ENCODE measurements at regions not wholly inside any gene's neighbourhood (a gene's known extent, or its start where the extent isn't known, plus 50 kb on each side); places are given as distances from the start of the nearest gene placed in this dataset.
"Not testable (repeated sequence)": the region's sequence is repeated elsewhere in the genome, so short reads cannot be mapped to it uniquely, and the experiment has no call there.

DNA sequence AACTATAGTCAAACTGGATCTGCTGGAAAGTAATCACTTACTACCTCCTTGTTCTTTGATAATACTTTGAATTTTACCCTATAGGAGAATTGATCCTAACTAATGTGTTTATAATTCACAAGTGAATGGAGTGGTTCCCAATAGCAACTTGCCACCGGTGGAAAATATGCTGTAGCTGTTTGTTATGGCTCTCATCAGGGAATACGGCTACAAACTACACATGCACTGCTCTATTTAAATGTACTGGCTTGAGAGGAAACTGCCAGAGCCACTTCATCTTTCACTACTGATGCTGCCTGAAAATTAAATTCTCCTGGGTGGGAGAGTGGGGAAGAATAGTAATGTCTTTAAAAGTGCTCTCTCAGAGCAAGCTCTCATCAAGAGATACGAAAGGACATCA, 448.5 kb upstream of the GRAMD2B start:
- intact Hi-C loops (cut with micrococcal nuclease) = no loop called here

DNA sequence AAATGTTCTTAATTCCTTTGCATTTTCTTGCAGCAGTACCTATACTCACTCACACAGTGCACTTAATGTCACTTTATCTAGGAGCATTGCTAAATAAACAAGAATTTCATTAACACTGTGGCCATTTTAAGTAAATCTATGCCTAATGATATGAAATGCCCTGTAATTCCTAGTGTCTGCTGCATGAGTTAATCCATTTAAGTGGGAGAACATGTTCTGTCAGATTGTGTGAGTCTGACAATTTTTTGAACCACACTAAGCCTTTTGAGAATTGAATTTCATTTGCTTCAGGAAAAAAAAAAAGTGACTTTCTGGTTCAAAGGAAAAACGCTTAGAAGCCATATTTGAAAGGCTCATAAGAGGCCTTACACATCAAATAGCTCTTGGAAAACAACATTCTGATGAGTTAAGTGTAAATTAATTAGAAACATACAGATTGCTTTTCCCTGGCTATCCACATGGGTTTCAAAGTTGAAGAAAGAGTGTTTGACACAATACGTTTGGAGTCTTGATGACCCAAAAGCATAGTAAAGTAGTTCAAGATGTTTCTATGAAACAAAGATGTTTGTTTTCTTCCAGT, 446.7 kb upstream of the GRAMD2B start:
- intact Hi-C loops (cut with micrococcal nuclease) = no loop called here

DNA sequence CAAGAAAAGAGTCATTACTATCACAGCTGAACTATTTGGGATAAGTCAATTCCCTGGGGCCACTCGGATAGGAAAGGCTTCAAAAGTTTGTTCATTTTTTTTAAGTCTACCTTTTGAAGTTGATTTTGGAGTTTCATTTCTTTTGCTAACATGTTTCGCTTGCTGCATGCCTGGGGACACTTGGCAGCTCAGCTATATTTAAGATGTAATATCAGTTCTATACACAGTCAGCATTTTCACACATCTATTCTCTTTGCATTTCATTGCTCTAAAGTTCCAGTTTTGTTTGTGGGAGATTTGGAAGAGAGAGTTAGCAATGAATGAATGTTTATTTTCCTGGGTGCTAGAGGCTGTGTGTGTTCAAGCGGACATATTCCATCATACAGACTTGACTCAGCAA, 445.2 kb upstream of the GRAMD2B start:
- intact Hi-C loops (cut with micrococcal nuclease) = no loop called here

DNA sequence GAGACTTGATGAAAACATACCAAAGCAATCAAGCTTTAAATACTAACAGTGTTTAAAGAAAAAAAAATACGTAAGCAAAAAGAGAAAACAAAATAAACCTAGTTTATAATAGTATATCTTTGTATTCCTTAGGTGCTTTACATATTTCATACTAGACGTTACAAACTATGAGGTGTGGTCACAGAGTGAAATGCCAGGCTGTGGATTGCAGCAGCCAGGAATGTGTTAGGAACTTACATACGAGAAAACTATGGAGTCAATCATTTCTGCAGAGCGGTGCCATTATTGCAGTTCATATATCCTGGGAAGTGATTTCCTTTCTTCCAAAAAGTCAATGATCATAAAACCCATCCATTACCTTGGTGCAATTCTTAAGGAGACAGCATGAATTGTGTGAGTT, 443.6 kb upstream of the GRAMD2B start:
- intact Hi-C loops (cut with micrococcal nuclease) = no loop called here

DNA sequence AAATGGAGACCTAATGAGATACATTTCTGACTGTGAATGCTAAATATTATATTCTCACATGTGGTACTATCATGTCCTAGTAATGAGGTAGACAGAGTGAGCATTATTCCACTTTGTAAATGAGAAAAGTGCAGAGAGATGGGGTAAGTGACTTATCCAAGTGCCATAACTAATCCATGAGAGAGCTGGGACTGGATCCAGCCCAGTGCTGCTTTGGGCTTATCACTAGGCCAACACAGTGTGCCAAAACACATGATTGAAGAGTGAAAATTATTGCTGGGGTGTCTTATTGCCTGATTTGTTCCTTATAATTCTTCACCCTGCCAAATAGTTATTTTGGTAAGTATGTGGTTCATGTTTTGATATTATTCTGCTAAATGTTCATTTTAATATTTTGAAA, 442.2 kb upstream of the GRAMD2B start:
- intact Hi-C loops (cut with micrococcal nuclease) = no loop called here

DNA sequence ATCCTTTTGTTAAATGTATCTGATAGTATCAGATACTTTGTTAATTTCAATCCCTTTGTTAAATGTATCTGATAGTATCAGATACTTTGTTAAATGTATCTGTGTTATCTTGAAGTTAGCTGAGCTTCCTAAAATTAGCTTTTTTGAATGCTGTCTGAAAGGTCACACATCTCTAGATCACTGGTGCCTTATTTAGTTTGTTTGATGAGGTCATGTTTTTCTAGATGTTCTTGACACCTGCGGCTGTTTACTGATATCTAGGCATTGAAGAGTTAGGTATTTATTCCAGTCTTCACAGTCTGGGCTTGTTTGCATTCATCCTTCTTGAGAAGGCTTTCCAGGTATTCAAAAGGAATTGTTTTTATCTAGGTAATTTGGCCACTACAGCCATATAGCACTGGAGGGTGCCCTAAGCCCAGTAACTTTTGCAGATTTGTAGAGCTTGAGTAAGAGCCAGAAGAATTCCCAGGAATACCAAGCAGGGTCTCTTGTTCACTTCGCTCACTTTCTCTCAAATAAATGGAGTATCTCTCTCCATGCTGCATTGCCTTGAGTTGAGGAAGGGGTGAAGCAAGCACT, 435.4 kb upstream of the GRAMD2B start:
- intact Hi-C loops (cut with micrococcal nuclease) = no loop called here

DNA sequence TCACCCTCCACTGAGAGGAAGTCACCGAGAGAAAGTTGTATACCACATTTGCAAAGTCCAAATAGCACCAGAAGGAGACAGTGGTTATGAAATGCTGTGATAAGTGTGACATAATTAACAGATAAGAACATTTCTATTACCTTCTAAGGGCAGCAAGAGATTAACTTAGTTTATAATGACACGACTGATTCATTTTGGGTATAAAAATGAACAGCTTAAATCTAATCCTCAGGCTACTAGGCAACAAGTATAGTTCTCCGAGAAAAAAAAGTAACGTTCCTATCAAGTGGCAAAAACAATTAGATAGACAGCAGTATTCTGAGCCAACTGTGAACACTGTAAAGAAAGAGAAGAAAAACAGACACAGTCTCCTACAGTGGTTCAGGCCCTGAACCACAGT, 431.2 kb upstream of the GRAMD2B start:
- intact Hi-C loops (cut with micrococcal nuclease) = no loop called here

DNA sequence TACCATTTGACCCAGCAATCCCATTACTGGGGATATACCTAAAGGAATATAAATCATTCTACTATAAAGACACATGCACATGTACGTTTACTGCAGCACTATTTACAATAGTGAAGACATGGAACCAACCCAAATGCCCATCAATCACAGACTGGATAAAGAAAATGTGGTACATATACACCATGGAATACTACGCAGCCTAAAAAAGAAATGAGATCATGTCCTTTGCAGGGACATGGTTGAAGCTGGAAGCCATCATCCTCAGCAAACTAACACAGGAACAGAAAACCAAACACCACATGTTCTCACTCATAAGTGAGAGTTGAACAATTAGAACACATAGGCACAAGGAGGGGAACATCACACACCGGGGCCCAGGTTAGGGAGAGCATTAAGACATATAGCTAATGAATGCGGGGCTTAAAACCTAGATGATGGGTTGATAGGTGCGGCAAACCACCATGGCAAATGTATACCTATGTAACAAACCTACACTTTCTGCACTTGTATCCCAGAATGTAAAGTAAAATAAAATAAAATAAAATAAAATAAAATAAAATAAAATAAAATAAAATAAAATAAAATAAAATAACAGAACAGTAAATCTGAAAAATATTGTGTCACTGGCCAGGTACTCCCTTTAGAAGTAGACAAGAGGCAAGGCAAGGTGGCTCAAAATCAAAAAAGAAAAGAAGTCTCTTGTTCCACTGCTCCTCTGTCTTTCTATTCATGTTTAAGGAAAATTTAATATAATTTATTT, 423.8 kb upstream of the GRAMD2B start:
- intact Hi-C loops (cut with micrococcal nuclease) = not testable (repeated sequence)

DNA sequence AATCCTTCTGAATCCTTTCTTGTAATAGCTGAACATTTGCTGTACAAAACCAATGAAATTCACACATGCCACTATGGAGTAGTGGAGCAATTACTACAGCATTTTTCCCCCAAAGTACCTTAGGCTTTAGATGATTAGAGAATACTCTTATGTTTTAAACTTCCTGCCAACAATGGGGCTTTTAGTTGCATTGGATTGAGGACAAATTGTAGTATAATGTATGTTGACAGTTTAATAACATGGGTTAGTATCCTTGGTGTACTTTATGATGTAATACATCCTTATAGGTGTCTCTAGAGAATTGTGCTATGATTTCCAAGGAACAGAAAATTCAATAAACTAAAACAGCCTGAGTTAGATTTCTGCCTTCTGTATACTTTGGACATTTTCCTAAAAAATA, 422.7 kb upstream of the GRAMD2B start:
- intact Hi-C loops (cut with micrococcal nuclease) = no loop called here

DNA sequence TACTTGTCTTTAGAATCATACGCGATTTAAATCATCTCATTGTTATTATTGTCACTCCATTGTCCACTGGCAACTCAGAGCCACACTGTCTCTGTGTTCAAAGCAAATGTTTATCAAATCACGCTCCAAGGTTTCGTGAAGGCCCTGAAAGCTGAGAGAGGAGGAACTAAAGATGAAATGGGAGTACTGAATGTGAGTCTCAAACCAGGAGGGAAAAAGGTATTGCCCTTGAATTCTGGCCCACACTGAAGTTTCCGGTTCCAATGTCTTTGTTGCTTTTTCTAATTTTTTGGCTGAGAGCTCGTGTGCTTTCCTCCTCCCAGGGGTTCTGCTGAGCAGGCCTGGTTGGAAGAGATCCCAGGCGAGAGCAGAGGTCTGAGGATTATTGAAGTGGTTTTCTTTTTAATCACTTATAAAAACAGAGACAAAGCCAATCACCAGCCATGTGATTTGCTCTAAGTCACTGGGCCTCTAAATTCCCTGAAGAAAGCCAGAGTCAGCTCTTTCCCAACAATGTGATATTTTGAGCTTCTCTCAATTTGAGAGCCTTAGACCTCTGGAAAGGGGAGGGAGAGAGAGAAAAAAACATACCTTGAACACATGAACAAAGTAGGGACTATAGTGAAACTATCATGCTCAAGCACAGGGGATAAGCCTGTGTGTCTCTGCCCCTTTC, 420.8 kb upstream of the GRAMD2B start:
- intact Hi-C loops (cut with micrococcal nuclease) = no loop called here

DNA sequence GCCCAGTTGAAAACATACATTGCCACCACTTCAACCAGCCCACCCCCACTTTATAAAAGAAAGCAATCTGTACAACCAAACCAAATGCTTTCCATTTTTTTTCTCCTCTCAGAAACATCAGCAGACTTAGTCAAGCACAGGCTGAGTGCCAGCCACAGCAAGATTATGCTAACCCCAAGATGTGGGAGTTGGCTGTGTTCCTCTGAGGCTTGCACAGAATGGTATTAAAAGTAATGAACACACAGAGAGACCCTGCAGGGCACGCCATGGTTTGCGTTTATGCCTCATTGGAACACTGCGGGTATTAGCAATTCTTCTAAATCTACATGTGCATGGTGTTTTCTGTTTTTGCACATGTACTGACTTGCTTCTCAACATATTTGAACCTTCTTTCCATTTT, 419.9 kb upstream of the GRAMD2B start:
- intact Hi-C loops (cut with micrococcal nuclease) = no loop called here

DNA sequence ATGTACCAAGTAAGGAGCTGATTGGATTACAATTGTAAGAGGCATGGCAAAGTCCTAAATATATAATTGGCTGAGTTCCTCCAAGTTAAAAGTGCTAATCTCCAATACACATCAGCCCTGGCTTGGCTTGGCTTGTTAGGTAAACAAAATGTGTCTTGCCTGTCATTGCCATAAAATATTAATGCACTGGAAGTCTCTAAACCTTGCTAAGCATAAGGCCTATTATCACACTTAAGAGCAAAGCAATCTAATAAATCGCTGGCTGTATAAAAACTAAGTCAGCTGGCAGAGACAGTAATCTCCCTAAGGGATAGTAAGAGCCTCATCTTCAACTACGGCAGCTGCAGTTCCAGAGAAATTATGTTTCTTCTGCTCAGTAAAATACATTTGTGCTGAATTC, 418.6 kb upstream of the GRAMD2B start:
- intact Hi-C loops (cut with micrococcal nuclease) = no loop called here

DNA sequence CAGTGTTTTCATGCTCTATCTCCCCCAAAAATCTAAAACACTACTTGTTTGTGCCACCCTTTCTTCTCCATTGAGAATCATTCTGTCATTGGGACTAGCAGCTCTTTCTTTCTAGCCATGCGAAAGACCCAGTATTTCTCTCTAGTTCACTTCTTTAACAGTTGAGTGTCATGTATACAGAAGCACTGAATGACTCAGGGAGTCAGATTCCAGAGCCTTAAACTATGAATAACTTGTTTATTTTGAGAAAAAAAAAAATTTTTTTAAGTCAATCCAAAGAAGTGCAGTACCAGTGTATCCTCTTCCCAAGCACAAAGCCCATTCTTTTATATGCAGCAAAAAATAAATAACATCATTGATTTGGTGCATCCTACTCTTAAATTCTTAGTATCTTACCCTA, 415.4 kb upstream of the GRAMD2B start:
- intact Hi-C loops (cut with micrococcal nuclease) = no loop called here

DNA sequence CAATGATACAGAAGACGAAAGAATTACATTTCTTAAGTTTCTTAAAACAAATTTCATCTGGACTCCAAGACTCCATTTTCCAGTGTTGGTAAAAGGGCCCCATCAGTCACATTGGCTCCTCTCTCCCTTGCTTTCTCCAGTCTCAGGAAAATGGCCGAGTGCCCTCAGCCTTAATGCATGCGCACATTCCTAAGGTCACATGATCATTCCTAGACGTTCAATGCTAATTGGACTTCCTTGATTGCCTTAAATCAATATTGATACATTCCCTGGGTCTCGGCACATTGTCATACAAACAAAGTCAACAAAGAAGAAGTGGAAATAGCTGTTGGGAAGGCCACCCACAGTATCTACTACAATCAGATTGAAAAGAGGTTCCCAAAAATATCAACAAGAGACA, 413.6 kb upstream of the GRAMD2B start:
- intact Hi-C loops (cut with micrococcal nuclease) = no loop called here

DNA sequence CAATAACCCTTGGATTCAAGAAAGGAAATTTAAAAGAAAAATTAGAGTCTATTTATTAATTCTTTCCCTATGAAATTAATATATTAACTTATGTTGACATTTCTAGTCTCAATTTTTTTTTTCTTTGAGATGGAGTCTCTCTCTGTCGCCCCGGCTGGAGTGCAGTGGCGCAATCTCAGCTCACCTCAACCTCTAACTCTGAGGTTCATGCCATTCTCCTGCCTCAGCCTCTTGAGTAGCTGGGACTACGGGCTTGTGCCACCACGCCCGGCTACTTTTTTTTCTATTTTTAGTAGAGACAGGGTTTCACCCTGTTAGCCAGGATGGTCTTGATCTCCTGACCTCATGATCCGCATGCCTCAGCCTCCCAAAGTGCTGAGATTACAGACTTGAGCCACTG, 411.7 kb upstream of the GRAMD2B start:
- intact Hi-C loops (cut with micrococcal nuclease) = not testable (repeated sequence)

DNA sequence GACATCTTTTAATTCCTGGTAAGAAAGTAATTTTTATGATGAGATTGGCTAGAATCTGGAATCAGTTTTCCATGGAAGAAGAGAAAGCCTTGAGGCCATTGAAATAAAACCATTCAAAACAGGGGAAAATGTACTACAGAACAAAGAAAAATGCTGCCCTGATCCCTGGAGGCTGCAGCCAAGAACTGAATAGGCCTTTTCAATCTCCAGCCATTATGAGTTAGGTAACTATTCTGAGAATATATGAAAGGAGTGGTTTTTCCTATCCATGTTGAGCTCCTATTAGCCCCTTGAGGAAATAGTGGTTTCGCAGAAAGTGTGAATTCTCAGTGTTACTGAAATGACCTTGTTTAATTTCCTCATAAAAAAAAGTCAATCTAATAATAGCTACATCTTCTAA, 408.5 kb upstream of the GRAMD2B start:
- intact Hi-C loops (cut with micrococcal nuclease) = no loop called here

DNA sequence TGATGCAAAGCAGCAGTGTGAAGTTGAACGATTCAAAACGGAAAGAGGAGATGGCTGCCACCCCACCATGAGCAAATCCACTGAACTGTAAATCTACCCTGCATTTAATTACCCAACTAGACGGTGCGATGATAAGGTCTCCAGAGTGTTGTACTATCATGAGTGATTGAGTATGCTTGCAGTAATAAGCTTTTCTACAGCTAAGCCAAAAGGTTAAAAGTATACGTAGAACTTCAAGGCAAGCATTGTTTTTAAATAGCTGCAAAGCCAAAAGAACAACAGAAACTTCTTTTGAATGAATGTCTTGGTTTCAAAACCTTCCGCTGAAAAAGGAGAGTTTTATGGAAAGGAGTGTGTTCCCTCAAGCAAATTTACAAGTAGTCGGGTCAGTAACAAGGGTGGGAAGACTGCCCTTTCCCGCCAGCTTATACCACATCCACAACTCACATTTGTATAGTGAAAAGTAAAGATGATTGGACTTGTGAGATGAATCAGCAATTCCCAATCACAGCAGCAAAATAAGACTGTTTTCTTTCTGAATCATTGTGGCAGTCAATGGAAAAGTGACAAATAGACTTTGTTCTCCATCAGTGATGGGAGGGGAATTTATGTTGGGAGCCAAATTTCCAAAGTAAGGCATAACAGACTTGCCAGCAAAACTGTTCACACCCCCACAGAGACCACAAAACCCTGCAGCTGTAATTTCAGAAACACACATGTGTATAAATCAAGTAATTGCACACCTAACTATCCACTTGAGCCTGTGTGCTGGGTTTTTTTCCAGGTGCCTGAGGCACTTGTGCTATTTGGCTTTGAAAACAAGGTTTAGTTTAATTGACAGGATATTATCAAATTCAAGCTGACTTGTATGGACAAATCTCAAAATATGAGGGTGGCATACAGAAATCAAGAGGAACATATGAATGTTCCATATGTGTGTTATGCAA, 407.7 kb upstream of the GRAMD2B start:
- intact Hi-C loops (cut with micrococcal nuclease) = no loop called here

DNA sequence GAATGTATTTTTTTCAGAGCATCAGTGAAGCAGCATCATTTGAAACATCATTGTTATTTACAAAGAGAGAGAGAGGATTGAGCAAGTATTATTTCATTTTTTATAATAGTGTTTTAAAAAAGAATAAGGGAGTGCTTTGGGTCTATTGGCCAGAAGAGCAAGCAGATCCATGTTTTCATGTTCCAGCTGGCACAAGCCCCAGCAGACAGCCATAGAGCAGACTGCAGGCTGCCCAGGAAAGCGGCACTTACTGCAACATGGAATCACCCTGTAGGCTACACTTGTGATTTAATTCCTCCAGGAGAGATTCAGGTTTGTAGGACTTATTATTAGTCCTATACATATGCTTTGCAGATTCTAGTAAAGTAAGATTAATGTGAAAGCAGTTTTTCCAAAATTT, 407.0 kb upstream of the GRAMD2B start:
- intact Hi-C loops (cut with micrococcal nuclease) = no loop called here

DNA sequence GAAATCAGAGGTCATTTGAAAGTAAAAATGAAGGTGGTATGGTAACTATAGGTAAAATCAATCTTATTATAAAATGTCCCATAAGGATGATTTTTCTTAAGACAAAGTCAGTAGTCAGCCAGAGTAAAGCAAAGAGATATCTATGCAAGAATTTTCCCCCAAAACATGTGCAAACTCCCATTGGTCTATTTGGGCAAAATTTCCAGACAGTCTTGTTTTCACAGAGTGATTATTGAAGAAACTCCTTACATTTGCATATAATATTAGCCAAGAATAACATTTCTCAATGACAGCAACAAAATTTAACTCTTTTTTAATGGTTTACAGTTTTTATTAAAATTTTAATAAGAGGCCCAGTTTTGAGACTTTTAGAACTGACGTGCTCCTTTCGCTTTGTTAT, 406.1 kb upstream of the GRAMD2B start:
- intact Hi-C loops (cut with micrococcal nuclease) = no loop called here

DNA sequence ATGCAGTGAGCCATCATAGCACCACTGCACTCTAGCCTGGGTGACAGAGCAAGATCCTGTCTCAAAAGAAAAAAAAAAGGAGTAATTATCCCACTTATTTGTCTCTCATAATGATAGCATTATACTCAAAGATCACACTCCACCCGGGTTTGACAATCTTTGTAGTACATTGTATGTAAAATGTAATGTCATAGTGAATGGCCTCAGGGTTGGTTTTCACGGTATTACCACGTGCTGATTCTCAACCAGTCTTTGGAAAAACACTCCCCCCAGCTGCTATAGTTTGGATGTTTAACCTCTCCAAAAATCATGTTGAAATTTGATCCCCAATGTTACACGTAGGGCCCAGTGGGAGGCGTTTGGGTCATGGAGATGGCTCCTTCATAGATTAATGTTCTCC, 402.4 kb upstream of the GRAMD2B start:
- intact Hi-C loops (cut with micrococcal nuclease) = no loop called here

DNA sequence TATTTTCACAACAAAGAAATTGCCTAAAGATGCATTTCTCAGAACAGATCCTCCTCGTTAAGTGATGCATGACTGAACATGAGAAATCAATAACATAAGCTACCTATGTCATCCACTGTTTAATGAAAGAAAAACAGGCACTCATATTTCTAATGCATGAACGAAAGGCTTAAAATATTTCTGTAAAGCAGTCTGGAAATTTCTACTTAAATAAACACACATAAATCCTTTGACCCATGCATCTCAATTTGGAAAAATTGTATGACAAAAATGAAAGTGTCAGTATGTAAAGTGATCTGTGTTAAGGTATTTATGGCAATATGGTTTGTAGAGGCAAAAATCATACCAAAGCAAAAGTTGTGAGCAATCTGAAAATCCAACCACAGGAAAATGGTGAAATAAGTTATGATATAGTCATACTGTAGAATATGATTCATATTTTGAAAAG, 399.2 kb upstream of the GRAMD2B start:
- intact Hi-C loops (cut with micrococcal nuclease) = no loop called here
